ENCODE measurements at regions not wholly inside any gene's neighbourhood (a gene's known extent, or its start where the extent isn't known, plus 50 kb on each side); places are given as distances from the start of the nearest gene placed in this dataset.

- H4K8ac ChIP-seq (ENCODE audit: low read depth, low read length) = no peak overlapping the region
- H3K36me3 ChIP-seq (ENCODE audit: control insufficient read depth in 1 of 2, insufficient read depth in 2 of 2, low read length in 2 of 2) = no peaks in the 10 kb centered on the region
- H2AFZ ChIP-seq (ENCODE audit: insufficient read depth, low read length, poor library complexity) = no peak overlapping the region
- H3K4ac ChIP-seq (ENCODE audit: low read depth, low read length) = no peak overlapping the region
- no peak overlapping the region for H3K23ac ChIP-seq (ENCODE audit: low read length)
- H3K18ac ChIP-seq (ENCODE audit: low read length) = no peak overlapping the region
- no peak overlapping the region for H3K4me2 ChIP-seq (ENCODE audit: low read length)
- H2BK12ac ChIP-seq (ENCODE audit: low read length) = no peak overlapping the region
- no peak overlapping the region for H2BK5ac ChIP-seq (ENCODE audit: low read depth, low read length, poor library complexity)
- no peaks in the 10 kb centered on the region for H3K79me2 ChIP-seq (ENCODE audit: control insufficient read depth, insufficient read depth, low read length, poor library complexity)
- no peak for DNase-seq
- H4K91ac ChIP-seq (ENCODE audit: low read depth, low read length) = no peak overlapping the region
- no peaks in the 10 kb centered on the region for H3K9me3 ChIP-seq (ENCODE audit: insufficient read depth, low read depth, low read length)
- H3K27ac ChIP-seq (ENCODE audit: low read depth, low read length) = no peak overlapping the region
- no CpG with 5 or more reads among the region's 3 CpGs for WGBS (ENCODE audit: extremely low coverage, insufficient coverage, insufficient read length)
- no peak overlapping the region for H3K14ac ChIP-seq (ENCODE audit: low read length)
- no peaks in the 10 kb centered on the region for H3K27me3 ChIP-seq (ENCODE audit: insufficient read depth, low read length)
- no peaks in the 10 kb centered on the region for H3K4me1 ChIP-seq (ENCODE audit: control insufficient read depth in 1 of 2, insufficient read depth in 2 of 2, low read length in 2 of 2)
- no peak overlapping the region for H3K4me3 ChIP-seq (ENCODE audit: low read depth, low read length)
- no peak overlapping the region for H2AK5ac ChIP-seq (ENCODE audit: low read length)
- H4K12ac ChIP-seq (ENCODE audit: low read depth, low read length) = no peak overlapping the region
- no peaks in the 10 kb centered on the region for H3K79me1 ChIP-seq (ENCODE audit: low read length)
- H2BK120ac ChIP-seq (ENCODE audit: insufficient read depth, low read length, poor library complexity) = no peak overlapping the region
- H3K9ac ChIP-seq (ENCODE audit: low read length) = no peak overlapping the region
Observed at GRCh38 chr9:29939559-29939958, 2366.3 kb upstream of the C9orf72 start.

GRCh38 chr9:29945012-29945411 is 2371.7 kb upstream of the C9orf72 start:
- no peak overlapping the region for H2AFZ ChIP-seq (ENCODE audit: insufficient read depth, low read length, poor library complexity)
- no peaks in the 10 kb centered on the region for H3K9me3 ChIP-seq (ENCODE audit: insufficient read depth, low read depth, low read length)
- H3K4ac ChIP-seq (ENCODE audit: low read depth, low read length) = no peak overlapping the region
- no peak overlapping the region for H2BK120ac ChIP-seq (ENCODE audit: insufficient read depth, low read length, poor library complexity)
- no peak for DNase-seq
- H2BK12ac ChIP-seq (ENCODE audit: low read length) = no peak overlapping the region
- no peaks in the 10 kb centered on the region for H3K27me3 ChIP-seq (ENCODE audit: insufficient read depth, low read length)
- no peak overlapping the region for H3K14ac ChIP-seq (ENCODE audit: low read length)
- H3K36me3 ChIP-seq (ENCODE audit: control insufficient read depth in 1 of 2, insufficient read depth in 2 of 2, low read length in 2 of 2) = no peaks in the 10 kb centered on the region
- H3K4me2 ChIP-seq (ENCODE audit: low read length) = no peak overlapping the region
- H4K91ac ChIP-seq (ENCODE audit: low read depth, low read length) = no peak overlapping the region
- H3K4me1 ChIP-seq (ENCODE audit: control insufficient read depth in 1 of 2, insufficient read depth in 2 of 2, low read length in 2 of 2) = no peaks in the 10 kb centered on the region
- no peak overlapping the region for H2AK5ac ChIP-seq (ENCODE audit: low read length)
- H3K27ac ChIP-seq (ENCODE audit: low read depth, low read length) = no peak overlapping the region
- H3K79me2 ChIP-seq (ENCODE audit: control insufficient read depth, insufficient read depth, low read length, poor library complexity) = no peaks in the 10 kb centered on the region
- no peak overlapping the region for H4K12ac ChIP-seq (ENCODE audit: low read depth, low read length)
- H3K79me1 ChIP-seq (ENCODE audit: low read length) = no peaks in the 10 kb centered on the region
- no peak overlapping the region for H2BK5ac ChIP-seq (ENCODE audit: low read depth, low read length, poor library complexity)
- no peak overlapping the region for H3K23ac ChIP-seq (ENCODE audit: low read length)
- no peak overlapping the region for H4K8ac ChIP-seq (ENCODE audit: low read depth, low read length)
- no peak overlapping the region for H3K18ac ChIP-seq (ENCODE audit: low read length)
- WGBS (ENCODE audit: extremely low coverage, insufficient coverage, insufficient read length) = no CpG with 5 or more reads among the region's 1 CpG
- H3K9ac ChIP-seq (ENCODE audit: low read length) = no peak overlapping the region
- no peak overlapping the region for H3K4me3 ChIP-seq (ENCODE audit: low read depth, low read length)

GRCh38 chr9:29958469-29958868 is 2385.2 kb upstream of the C9orf72 start:
- Histone ChIP-seq H3K79me2 (ENCODE audit: control insufficient read depth, insufficient read depth, low read length, poor library complexity) (no peaks in the 10 kb centered on the region), H3K23ac (ENCODE audit: low read length) (no peak overlapping the region), H3K4ac (ENCODE audit: low read depth, low read length) (no peak overlapping the region), H3K4me3 (ENCODE audit: low read depth, low read length) (no peak overlapping the region), H3K79me1 (ENCODE audit: low read length) (no peaks in the 10 kb centered on the region), H2AK5ac (ENCODE audit: low read length) (no peak overlapping the region), H4K8ac (ENCODE audit: low read depth, low read length) (no peak overlapping the region), H3K4me2 (ENCODE audit: low read length) (no peak overlapping the region), H3K9ac (ENCODE audit: low read length) (no peak overlapping the region), H3K36me3 (ENCODE audit: control insufficient read depth in 1 of 2, insufficient read depth in 2 of 2, low read length in 2 of 2) (no peaks in the 10 kb centered on the region), H2BK12ac (ENCODE audit: low read length) (no peak overlapping the region), H3K27ac (ENCODE audit: low read depth, low read length) (no peak overlapping the region), H2BK5ac (ENCODE audit: low read depth, low read length, poor library complexity) (no peak overlapping the region), H3K9me3 (ENCODE audit: insufficient read depth, low read depth, low read length) (no peaks in the 10 kb centered on the region), H3K14ac (ENCODE audit: low read length) (no peak overlapping the region), H2BK120ac (ENCODE audit: insufficient read depth, low read length, poor library complexity) (no peak overlapping the region), H3K4me1 (ENCODE audit: control insufficient read depth in 1 of 2, insufficient read depth in 2 of 2, low read length in 2 of 2) (no peaks in the 10 kb centered on the region), H3K27me3 (ENCODE audit: insufficient read depth, low read length) (no peaks in the 10 kb centered on the region), H2AFZ (ENCODE audit: insufficient read depth, low read length, poor library complexity) (no peak overlapping the region), H4K12ac (ENCODE audit: low read depth, low read length) (no peak overlapping the region), H4K91ac (ENCODE audit: low read depth, low read length) (no peak overlapping the region), H3K18ac (ENCODE audit: low read length) (no peak overlapping the region)
- WGBS (ENCODE audit: extremely low coverage, insufficient coverage, insufficient read length) = no CpG with 5 or more reads among the region's 2 CpGs
- DNase-seq = no peak

- peak overlapping the region; percentile 58 for H3K27ac ChIP-seq (ENCODE audit: low read depth, low read length)
- H4K12ac ChIP-seq (ENCODE audit: low read depth, low read length) = no peak overlapping the region
- no peak for DNase-seq
- no peaks in the 10 kb centered on the region for H3K27me3 ChIP-seq (ENCODE audit: insufficient read depth, low read length)
- no CpG with 5 or more reads among the region's 6 CpGs for WGBS (ENCODE audit: extremely low coverage, insufficient coverage, insufficient read length)
- H2AK5ac ChIP-seq (ENCODE audit: low read length) = no peak overlapping the region
- no peak overlapping the region for H3K18ac ChIP-seq (ENCODE audit: low read length)
- peak overlapping the region; percentile 95 for H2BK12ac ChIP-seq (ENCODE audit: low read length)
- no peak overlapping the region for H2BK5ac ChIP-seq (ENCODE audit: low read depth, low read length, poor library complexity)
- H2BK120ac ChIP-seq (ENCODE audit: insufficient read depth, low read length, poor library complexity) = peak overlapping the region; percentile 85
- H3K14ac ChIP-seq (ENCODE audit: low read length) = no peak overlapping the region
- no peak overlapping the region for H3K9ac ChIP-seq (ENCODE audit: low read length)
- H4K91ac ChIP-seq (ENCODE audit: low read depth, low read length) = peak overlapping the region; percentile 58
- no peak overlapping the region for H2AFZ ChIP-seq (ENCODE audit: insufficient read depth, low read length, poor library complexity)
- H3K4me1 ChIP-seq (ENCODE audit: control insufficient read depth in 1 of 2, insufficient read depth in 2 of 2, low read length in 2 of 2) = peaks cover 2 to 4% of the 10 kb centered on the region in 2 experiments
- H3K9me3 ChIP-seq (ENCODE audit: insufficient read depth, low read depth, low read length) = peaks cover 2% of the 10 kb centered on the region
- no peaks in the 10 kb centered on the region for H3K36me3 ChIP-seq (ENCODE audit: control insufficient read depth in 1 of 2, insufficient read depth in 2 of 2, low read length in 2 of 2)
- no peak overlapping the region for H4K8ac ChIP-seq (ENCODE audit: low read depth, low read length)
- H3K79me2 ChIP-seq (ENCODE audit: control insufficient read depth, insufficient read depth, low read length, poor library complexity) = no peaks in the 10 kb centered on the region
- H3K23ac ChIP-seq (ENCODE audit: low read length) = no peak overlapping the region
- no peak overlapping the region for H3K4ac ChIP-seq (ENCODE audit: low read depth, low read length)
- H3K79me1 ChIP-seq (ENCODE audit: low read length) = peaks cover 1% of the 10 kb centered on the region
- H3K4me3 ChIP-seq (ENCODE audit: low read depth, low read length) = no peak overlapping the region
- H3K4me2 ChIP-seq (ENCODE audit: low read length) = no peak overlapping the region
Observed at GRCh38 chr9:29965834-29966233, 2392.6 kb upstream of the C9orf72 start.
